GM19240 (cell line): ENCODE measurements at regions not wholly inside any gene's neighbourhood (a gene's known extent, or its start where the extent isn't known, plus 50 kb on each side); places are given as distances from the start of the nearest gene placed in this dataset.

ENCODE experiments used
- DNase-seq: peaks from one replicate; pipeline ENCODE4 v3.0.0; 2011; ENCODE audit warnings: low spot score; ENCODE audit not compliant: insufficient read length

DNA sequence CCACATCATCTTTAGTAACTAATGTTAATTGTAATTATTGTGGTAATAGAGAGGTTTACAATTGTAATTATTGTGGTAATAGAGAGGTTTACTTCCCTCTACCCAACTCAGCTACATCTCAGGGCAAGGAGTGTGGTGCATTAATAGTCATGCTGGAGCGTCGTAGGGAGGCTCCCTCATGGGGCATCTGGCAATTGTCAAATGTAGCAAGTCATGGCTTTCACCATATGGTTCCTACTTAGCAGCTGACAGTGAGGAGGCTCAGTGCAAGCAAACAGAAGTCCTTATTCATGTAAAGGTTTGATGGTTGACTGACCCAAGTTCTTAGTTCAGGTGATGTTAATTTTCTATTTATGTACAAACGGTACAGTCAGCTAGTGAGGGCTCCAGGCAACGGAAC, 1012.0 kb downstream of the FLRT2 start:
- no peak for DNase-seq

GRCh38 chr14:86540636-86541247, 1010.8 kb downstream of the FLRT2 start:
- DNase-seq = no peak

DNA sequence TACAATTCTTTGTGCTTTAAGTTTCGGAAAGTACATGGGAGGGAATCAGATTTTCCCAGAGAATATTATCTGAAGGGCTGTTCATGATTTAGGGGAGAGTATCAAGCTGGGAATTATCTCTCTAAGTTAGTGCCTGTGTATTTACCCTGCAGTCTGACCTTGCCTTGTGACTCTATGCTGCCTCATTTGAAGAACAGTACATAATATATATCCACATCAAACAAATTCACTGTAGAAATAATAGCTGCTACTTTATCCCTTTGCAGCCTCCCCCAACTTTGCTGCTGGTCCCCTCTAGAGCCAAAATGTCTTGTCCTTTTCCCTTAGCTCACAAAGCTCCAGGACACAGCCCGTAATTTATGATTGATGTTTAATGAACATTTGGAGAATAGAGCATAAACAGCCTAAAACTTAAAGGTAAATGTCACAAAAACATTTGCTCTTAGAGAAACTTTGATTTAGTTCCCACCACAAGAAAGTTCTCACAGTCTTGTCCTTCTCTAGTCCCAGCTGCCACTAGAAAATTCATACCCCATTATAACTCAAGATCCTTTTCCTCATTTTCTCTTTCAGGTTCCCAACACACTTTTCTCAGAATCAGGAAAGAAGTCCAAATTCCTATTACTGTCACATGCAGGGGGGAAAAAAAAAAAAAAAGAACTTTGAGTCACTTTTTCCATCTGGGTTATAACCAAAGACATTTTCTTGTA, 1009.6 kb downstream of the FLRT2 start:
- DNase-seq = no peak

DNA sequence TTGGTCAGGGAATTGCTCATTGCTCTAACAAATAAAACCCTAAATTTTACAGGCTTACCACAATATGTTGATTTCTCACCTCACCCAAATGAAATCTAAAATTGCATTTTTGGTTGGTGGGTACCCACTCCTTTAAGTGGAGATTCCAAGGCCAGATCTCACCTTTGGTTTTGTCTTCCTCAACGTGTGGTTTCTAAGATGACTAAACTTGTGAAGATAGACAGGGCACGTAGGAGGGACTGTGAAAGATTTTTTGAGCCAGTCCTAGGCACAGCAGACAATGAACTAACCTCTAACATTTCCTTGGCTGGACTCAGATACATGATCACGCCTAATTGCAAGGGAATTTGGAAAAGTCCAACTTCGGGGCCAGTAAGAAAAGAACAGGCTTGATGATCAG, 1003.9 kb downstream of the FLRT2 start:
- no peak for DNase-seq

DNA sequence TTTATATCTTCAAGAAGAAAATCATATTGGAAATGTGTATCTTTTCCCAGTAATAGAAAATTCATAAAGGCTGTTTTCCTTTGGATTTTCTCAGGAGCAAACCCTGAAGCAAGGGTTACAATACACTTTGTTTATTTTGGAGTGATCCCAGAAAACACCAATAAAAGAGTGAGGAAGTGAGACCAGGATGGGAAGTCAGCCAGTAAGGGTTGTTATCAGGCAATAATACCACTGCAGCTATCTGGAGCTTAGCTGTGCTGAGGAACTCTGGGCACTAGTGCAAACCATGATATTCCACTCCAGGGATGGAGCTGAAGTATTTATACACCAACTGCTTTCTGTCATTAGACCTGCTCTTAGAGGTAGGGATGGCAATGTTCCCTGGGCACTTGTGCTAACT, 1002.3 kb downstream of the FLRT2 start:
- DNase-seq = no peak

DNA sequence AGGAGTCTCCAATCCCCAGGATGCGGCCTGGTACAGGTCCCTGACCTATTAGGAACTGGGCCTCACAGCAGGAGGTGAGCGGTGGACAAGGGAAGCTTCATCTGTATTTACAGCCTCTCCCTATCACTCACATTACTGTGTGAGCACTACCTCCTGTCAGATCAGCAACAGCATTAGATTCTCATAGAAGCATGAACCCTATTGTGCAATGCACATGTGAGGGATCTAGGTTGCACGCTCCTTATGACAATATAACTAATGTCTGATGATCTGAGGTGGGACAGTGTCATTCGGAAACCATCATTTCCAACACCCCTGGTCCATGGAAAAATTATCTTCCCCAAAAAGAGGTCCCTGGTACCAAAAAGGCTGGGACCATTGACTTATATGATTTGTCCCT, 1000.5 kb downstream of the FLRT2 start:
- DNase-seq = no peak

GRCh38 chr14:86527312-86527711, 997.4 kb downstream of the FLRT2 start:
- DNase-seq = no peak

GRCh38 chr14:86525673-86526072, 995.7 kb downstream of the FLRT2 start:
- no peak for DNase-seq

DNA sequence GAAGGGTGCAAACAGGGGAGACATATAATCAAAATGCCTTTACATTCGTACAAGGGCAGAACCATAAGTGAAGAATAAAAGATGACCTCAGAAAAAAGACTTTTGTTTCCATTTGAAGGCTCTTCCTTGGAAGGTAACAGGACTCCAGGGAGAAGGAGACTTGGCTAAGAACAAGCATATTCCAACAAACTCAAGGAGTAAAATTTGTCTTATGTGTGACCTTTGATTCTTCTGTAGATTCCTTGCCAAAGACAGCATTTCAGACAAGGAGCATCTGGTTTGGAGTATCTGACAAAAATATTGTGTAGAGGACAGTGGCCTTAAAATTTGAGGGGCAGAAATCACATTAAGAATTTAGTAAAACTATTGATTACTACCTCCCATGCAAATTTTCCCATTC, 991.9 kb downstream of the FLRT2 start:
- no peak for DNase-seq

- DNase-seq = no peak
Observed at GRCh38 chr14:86521031-86521730, 991.2 kb downstream of the FLRT2 start.

- DNase-seq = no peak
Observed at GRCh38 chr14:86518298-86518697, 988.4 kb downstream of the FLRT2 start.

DNA sequence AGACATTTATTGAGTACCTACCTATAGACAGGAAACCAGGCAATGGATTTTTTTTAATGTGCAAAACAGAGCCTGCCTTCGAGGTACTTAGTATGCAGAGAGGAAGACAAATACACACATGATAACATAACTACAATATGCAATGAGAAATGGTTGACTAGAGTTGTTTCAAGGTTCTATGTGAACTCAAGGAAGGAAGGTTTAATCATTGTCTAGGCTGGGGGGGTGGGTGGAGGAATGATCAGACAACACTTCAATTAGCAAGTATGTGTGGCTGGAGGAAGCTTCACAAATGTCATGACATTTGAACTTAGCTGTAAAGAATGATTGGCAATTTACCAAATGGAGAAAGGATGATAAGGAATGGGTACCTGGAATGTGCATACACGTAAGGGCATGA, 985.3 kb downstream of the FLRT2 start:
- no peak for DNase-seq

DNA sequence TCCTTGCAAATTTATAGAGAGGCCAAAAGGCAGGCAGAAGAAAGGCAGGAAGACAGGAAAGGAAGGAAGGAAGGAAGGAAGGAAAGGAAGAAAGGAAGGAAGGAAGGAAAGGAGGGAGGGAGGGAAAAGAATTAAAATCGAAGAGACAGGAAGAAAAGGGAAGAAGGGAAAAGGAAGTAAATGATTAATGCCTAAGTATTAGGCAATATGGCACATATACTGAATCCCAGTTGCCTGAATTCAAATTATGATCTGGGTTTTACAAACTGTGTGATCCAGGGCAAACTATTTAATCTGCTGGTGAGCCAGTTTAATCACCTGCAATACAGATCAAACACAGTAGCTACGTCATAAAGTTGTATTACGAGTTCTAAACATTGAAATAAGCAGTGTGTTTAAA, 983.6 kb downstream of the FLRT2 start:
- DNase-seq = no peak

DNA sequence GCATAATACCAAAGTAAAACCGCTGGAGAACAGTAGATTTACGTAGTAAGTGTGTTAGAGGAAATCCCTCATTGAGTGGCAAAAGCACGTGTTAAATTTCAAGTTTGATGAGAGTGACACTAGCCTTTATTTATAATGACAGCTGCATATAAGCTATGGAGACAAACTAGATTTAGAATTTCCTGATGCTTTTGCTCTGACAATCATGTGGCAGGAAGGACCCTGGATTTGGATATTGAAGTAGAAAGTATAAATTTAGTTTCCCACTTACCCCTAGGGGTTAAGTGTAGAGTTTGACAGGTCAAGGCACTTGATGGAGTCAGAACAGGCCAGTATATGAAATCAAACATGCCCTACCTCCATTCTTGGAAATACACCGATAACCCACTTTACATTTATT, 983.1 kb downstream of the FLRT2 start:
- no peak for DNase-seq

DNA sequence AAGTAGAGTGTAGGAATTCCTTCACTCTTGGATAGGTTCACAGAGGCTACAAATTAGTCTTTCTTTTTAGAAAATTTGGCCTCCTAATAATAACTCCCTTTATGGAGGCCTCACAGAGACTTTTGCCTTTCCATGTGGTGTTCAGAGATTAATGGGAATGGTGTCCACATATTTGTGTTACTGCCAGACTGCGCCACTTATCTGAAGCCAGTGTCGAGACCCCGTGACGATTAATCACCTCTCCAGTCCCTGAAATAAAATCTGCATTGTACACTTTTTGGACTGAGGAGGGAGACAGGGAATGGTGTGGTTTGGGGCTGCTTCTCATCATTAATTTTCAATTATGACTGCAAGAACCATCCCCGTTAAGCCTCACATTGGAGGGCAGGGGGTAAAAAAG, 980.5 kb downstream of the FLRT2 start:
- DNase-seq = no peak

- DNase-seq = no peak
Observed at GRCh38 chr14:86505808-86506207, 975.9 kb downstream of the FLRT2 start.

DNA sequence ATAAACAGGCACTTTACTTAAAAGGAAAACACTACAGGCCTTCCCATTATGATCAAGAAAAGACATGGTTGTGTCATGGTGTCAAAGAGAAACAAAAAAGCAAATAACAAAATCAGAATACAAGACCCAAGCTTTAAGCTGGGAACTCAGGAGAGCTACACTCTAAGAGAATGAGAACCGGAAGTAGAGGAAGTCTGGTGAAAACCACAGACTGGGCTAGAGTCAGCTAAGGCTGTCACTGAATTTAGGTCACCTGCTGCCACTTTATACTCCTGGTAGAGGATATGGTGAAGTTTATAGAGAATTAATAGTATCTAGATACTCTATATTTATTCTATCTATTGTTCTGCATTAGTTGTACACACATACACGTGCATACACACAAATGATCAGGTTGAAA, 971.7 kb downstream of the FLRT2 start:
- DNase-seq = no peak

- no peak for DNase-seq
Observed at GRCh38 chr14:86491743-86492142, 961.8 kb downstream of the FLRT2 start.

DNA sequence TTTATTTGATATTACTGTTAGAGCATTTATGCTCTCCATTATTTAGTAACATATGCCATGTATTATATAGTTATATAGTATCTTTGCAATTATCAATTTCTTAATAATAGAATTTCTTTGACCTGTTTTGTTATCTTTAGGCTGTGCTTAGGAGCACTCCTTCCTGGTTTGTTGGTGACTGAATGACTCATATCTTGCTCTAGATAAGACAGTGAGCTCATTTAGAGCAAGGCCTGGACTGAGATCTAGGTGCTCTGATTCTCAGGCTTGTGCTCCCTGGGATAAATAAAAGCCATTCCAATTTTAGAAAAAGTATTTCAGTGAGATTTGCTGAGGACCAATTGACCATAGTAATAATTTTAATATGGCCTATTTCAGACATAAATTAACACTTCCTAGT, 951.2 kb downstream of the FLRT2 start:
- DNase-seq = no peak

- DNase-seq = no peak
Observed at GRCh38 chr14:86464341-86464740, 934.4 kb downstream of the FLRT2 start.

GRCh38 chr14:86462193-86462753, 932.3 kb downstream of the FLRT2 start:
- DNase-seq = no peak

- DNase-seq = no peak
Observed at GRCh38 chr14:86457481-86458135, 927.7 kb downstream of the FLRT2 start.
